Stimulated activated CD8-positive, alpha-beta memory T cell treated with anti-CD3 and anti-CD28 coated beads, Interleukin-7, amount 100 ng/mL, for 24 hours (primary cell): ENCODE measurements at regions not wholly inside any gene's neighbourhood (a gene's known extent, or its start where the extent isn't known, plus 50 kb on each side); places are given as distances from the start of the nearest gene placed in this dataset.

Experiments used
- DNase-seq: peaks from one replicate; pipeline ENCODE4 v3.0.0-alpha.2; 2020; ENCODE audit warnings: low read depth

- no peak for DNase-seq
These were observed 1334.8 kb upstream of the CELF4 start for GRCh38 chr18:38900445-38900844.

- no peak for DNase-seq
These were observed 1334.4 kb upstream of the CELF4 start for GRCh38 chr18:38900031-38900430.

- no peak for DNase-seq
These were observed 1333.7 kb upstream of the CELF4 start for GRCh38 chr18:38899252-38899651.

GRCh38 chr18:38898167-38898566 lies 1332.6 kb upstream of the CELF4 start:
- no peak for DNase-seq

- no peak for DNase-seq
These were observed 1330.0 kb upstream of the CELF4 start for GRCh38 chr18:38895560-38895959.

GRCh38 chr18:38887671-38888020 lies 1322.0 kb upstream of the CELF4 start:
- DNase-seq, result no peak

- no peak for DNase-seq
These were observed 1321.5 kb upstream of the CELF4 start for GRCh38 chr18:38886861-38887670.

- DNase-seq, result no peak
These were observed 1320.6 kb upstream of the CELF4 start for GRCh38 chr18:38886235-38886634.

- no peak for DNase-seq
These were observed 1318.5 kb upstream of the CELF4 start for GRCh38 chr18:38884050-38884449.

- no peak for DNase-seq
These were observed 1317.5 kb upstream of the CELF4 start for GRCh38 chr18:38883111-38883510.

- no peak for DNase-seq
These were observed 1314.3 kb upstream of the CELF4 start for GRCh38 chr18:38879871-38880270.

- DNase-seq, result no peak
These were observed 1306.7 kb upstream of the CELF4 start for GRCh38 chr18:38872342-38872741.

- no peak for DNase-seq
These were observed 1303.2 kb upstream of the CELF4 start for GRCh38 chr18:38868757-38869156.

GRCh38 chr18:38867680-38868079 lies 1302.1 kb upstream of the CELF4 start:
- no peak for DNase-seq

GRCh38 chr18:38851526-38851925 lies 1285.9 kb upstream of the CELF4 start:
- no peak for DNase-seq

- no peak for DNase-seq
These were observed 1281.7 kb upstream of the CELF4 start for GRCh38 chr18:38847326-38847725.

- no peak for DNase-seq
These were observed 1277.7 kb upstream of the CELF4 start for GRCh38 chr18:38843291-38843690.

- no peak for DNase-seq
These were observed 1260.6 kb upstream of the CELF4 start for GRCh38 chr18:38826247-38826646.

GRCh38 chr18:38811209-38811608 lies 1245.6 kb upstream of the CELF4 start:
- DNase-seq, result no peak

GRCh38 chr18:38810789-38811188 lies 1245.2 kb upstream of the CELF4 start:
- DNase-seq, result no peak

- no peak for DNase-seq
These were observed 1242.3 kb upstream of the CELF4 start for GRCh38 chr18:38807915-38808314.

- no peak for DNase-seq
These were observed 1239.7 kb upstream of the CELF4 start for GRCh38 chr18:38805256-38805655.

- DNase-seq, result no peak
These were observed 1236.0 kb upstream of the CELF4 start for GRCh38 chr18:38801640-38802039.

- DNase-seq, result no peak
These were observed 1231.2 kb upstream of the CELF4 start for GRCh38 chr18:38796762-38797161.
